GM10266 (cell line): ENCODE measurements at regions not wholly inside any gene's neighbourhood (a gene's known extent, or its start where the extent isn't known, plus 50 kb on each side); places are given as distances from the start of the nearest gene placed in this dataset.

Experiments used
- DNase-seq: peaks from one replicate; pipeline ENCODE4 v3.0.0; 2012; ENCODE audit errors: extremely low spot score
- CTCF ChIP-seq: IDR thresholded peaks from 2 replicates; pipeline ENCODE4 v1.5.1; 2012; ENCODE audit warnings: mild to moderate bottlenecking, low read depth; ENCODE audit not compliant: control insufficient read depth, insufficient read depth; ENCODE audit errors: missing control alignments

- TF ChIP-seq CTCF = no peak
- DNase-seq = no peak
Measured at GRCh38 chr3:187941135-187941847, 196.0 kb upstream of the BCL6 start.

- no peak for DNase-seq
- TF ChIP-seq CTCF = no peak
Measured at GRCh38 chr3:187941848-187942194, 196.6 kb upstream of the BCL6 start.

GRCh38 chr3:187942658-187943241, 197.5 kb upstream of the BCL6 start:
- TF ChIP-seq CTCF = no peak
- peak; percentile 23 for DNase-seq

GRCh38 chr3:187943677-187944389, 198.6 kb upstream of the BCL6 start:
- TF ChIP-seq CTCF = no peak
- no peak for DNase-seq

- no peak for TF ChIP-seq CTCF
- no peak for DNase-seq
Measured at GRCh38 chr3:187944390-187945179, 199.3 kb upstream of the BCL6 start.

GRCh38 chr3:187945374-187945773, 200.1 kb upstream of the BCL6 start:
- TF ChIP-seq CTCF = no peak
- DNase-seq = no peak

GRCh38 chr3:187946163-187946691, 201.0 kb upstream of the BCL6 start:
- TF ChIP-seq CTCF = no peak
- DNase-seq = no peak
